ENCODE measurements at regions not wholly inside any gene's neighbourhood (a gene's known extent, or its start where the extent isn't known, plus 50 kb on each side); places are given as distances from the start of the nearest gene placed in this dataset.

- H2BK15ac ChIP-seq (ENCODE audit: low read depth, low read length) = no peak overlapping the region
- DNase-seq = no peak
Measured at GRCh38 chr12:33718631-33719030, 279.0 kb upstream of the SYT10 start.

More at GRCh38 chr12:33718631-33719030, 279.0 kb upstream of the SYT10 start:
- Mint-ChIP-seq H3K27ac (no peak overlapping the region), H3K9me3 (peaks cover 1 to 5% of the 10 kb centered on the region in 2 experiments; a peak in 2 of 5 replicates), H3K36me3 (ENCODE audit: insufficient read depth in 1 of 3, low read depth in 3 of 3) (peaks cover 0 to 3% (median 0%) of the 10 kb centered on the region in 3 experiments; a peak in 1 of 7 replicates), H3K4me1 (no peaks in the 10 kb centered on the region), H3K4me3 (no peak overlapping the region), H3K27me3 (ENCODE audit: low read depth) (no peaks in the 10 kb centered on the region)
- H2AFZ ChIP-seq (ENCODE audit: low read length) = no peak overlapping the region
- H3T11ph ChIP-seq (ENCODE audit: low read length) = no peak overlapping the region
- no CpG with 5 or more reads among the region's 2 CpGs for whole genome bisulfite sequencing (ENCODE audit: extremely low coverage, insufficient read length, low lambda C conversion rate)
- TF ChIP-seq CTCF (conservative IDR thresholded peaks at IDR 0.05) = no peak
- no peak overlapping the region for H3K27ac ChIP-seq (ENCODE audit: insufficient read length, low read depth, low read length)
- no peak overlapping the region for H4K5ac ChIP-seq (ENCODE audit: insufficient read length, low read depth, low read length)
- no peaks in the 10 kb centered on the region for H3K23me2 ChIP-seq (ENCODE audit: insufficient read length, low read depth, low read length, poor library complexity, severe bottlenecking)
- no peaks in the 10 kb centered on the region for H3K79me1 ChIP-seq (ENCODE audit: insufficient read depth, low read depth, low read length, poor library complexity, severe bottlenecking)
- H3K9ac ChIP-seq (ENCODE audit: extremely low read depth, insufficient read length, low read length) = no peak overlapping the region
- no peak overlapping the region for H2BK5ac ChIP-seq (ENCODE audit: insufficient read length, low read length)
- no peaks in the 10 kb centered on the region for H4K20me1 ChIP-seq (ENCODE audit: control insufficient read depth, insufficient read depth, insufficient read length)
- H3K27me3 ChIP-seq (ENCODE audit: insufficient read depth, low read length) = no peaks in the 10 kb centered on the region
- H3K4ac ChIP-seq (ENCODE audit: low read depth, low read length) = no peak overlapping the region
- H2BK20ac ChIP-seq (ENCODE audit: low read depth, low read length, poor library complexity, severe bottlenecking) = no peak overlapping the region
- H2BK120ac ChIP-seq (ENCODE audit: low read depth, low read length, poor library complexity, severe bottlenecking) = no peak overlapping the region
- H3K9me3 ChIP-seq (ENCODE audit: control insufficient read depth, low read depth, low read length) = no peaks in the 10 kb centered on the region
- H3K14ac ChIP-seq (ENCODE audit: insufficient read depth, low read length) = no peak overlapping the region
- H3K4me2 ChIP-seq (ENCODE audit: insufficient read depth, insufficient read length, low read length) = no peak overlapping the region
- no peaks in the 10 kb centered on the region for H3K79me2 ChIP-seq (ENCODE audit: insufficient read depth, low read length)
- H2AK5ac ChIP-seq (ENCODE audit: insufficient read length, low read length) = no peak overlapping the region
- no peak overlapping the region for H4K91ac ChIP-seq (ENCODE audit: insufficient read length, low read depth, low read length)
- no peak overlapping the region for H4K8ac ChIP-seq (replicated peaks; ENCODE audit: insufficient read length, low read depth, low read length)
- H3K18ac ChIP-seq (ENCODE audit: insufficient read length, low read depth, low read length) = no peak overlapping the region
- H3K23ac ChIP-seq (ENCODE audit: insufficient read length, low read depth, low read length) = no peak overlapping the region
- no peaks in the 10 kb centered on the region for H3K4me1 ChIP-seq (ENCODE audit: insufficient read depth, low read length)
- H3K56ac ChIP-seq (ENCODE audit: insufficient read length, low read depth, low read length) = no peak overlapping the region
- no peak overlapping the region for H2BK12ac ChIP-seq (ENCODE audit: insufficient read length, low read depth, low read length)

Measured in H9 (cell line).